ENCODE measurements at regions not wholly inside any gene's neighbourhood (a gene's known extent, or its start where the extent isn't known, plus 50 kb on each side); places are given as distances from the start of the nearest gene placed in this dataset.
"Not testable (repeated sequence)": the region's sequence is repeated elsewhere in the genome, so short reads cannot be mapped to it uniquely, and the experiment has no call there.

GRCh38 chr5:56410696-56411095 lies 177.6 kb upstream of the ANKRD55 start:
- no peaks in the 10 kb centered on the region for H3K27me3 ChIP-seq (replicated peaks)
- H3K36me3 ChIP-seq: no peaks in the 10 kb centered on the region
- no peak overlapping the region for H3K4me3 ChIP-seq
- DNase-seq (ENCODE audit: low read depth in 1 of 2, low spot score in 2 of 2): no peak
- no peak overlapping the region for H3K27ac ChIP-seq
- H3K9me3 ChIP-seq (replicated peaks): no peaks in the 10 kb centered on the region
- H3K4me1 ChIP-seq (replicated peaks): peaks cover 24% of the 10 kb centered on the region

DNA sequence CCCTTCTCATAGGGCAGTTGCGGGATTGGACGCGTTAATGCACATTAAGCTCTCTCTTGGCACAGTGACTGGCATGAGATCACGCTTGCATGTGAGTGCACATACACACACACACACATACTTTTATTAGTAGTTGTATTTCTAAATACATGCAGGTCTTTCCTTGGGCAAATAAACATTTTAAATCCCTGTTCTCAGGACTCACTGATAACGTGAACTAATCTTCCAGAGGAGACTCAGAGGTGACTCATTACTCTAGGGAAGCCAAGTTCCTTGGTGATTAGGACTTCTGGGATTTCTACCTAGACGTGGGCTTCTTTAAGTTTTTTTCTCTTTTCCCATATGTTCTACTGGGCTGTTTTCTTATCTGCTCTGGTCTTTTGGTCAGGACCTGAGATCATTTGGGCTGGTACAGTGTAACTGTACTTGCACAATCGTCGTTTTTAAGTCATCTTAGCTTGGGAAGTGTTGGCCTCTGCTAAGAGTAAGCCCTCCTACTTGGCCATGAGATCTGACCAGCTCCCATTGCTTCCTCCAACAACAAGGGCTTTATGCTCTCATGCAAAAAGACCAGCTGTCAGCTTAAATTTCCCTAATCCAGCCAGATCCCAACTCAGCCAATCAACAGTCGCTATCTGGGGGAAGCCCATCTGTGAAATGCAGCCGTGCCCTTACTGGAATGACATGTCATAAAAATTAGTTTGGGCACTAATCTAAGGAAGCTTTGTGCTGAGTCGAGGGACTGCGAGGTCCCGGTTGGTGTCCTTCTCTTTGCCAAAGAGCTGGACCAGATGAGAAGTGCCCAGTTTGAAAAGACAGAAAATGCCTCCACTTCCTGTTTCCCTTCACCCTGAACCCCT lies 176.4 kb upstream of the ANKRD55 start:
- H3K9me3 ChIP-seq (replicated peaks): no peaks in the 10 kb centered on the region
- no peak overlapping the region for H3K4me3 ChIP-seq
- H3K4me1 ChIP-seq (replicated peaks): peaks cover 13% of the 10 kb centered on the region
- DNase-seq (ENCODE audit: low read depth in 1 of 2, low spot score in 2 of 2): peak in 1 of 2 experiments; percentile 55
- no peaks in the 10 kb centered on the region for H3K36me3 ChIP-seq
- no peak overlapping the region for H3K27ac ChIP-seq
- no peaks in the 10 kb centered on the region for H3K27me3 ChIP-seq (replicated peaks)

GRCh38 chr5:56406838-56407237 lies 173.7 kb upstream of the ANKRD55 start:
- no peaks in the 10 kb centered on the region for H3K27me3 ChIP-seq (replicated peaks)
- no peak overlapping the region for H3K27ac ChIP-seq
- H3K4me3 ChIP-seq: no peak overlapping the region
- no peak for DNase-seq (ENCODE audit: low read depth in 1 of 2, low spot score in 2 of 2)
- H3K36me3 ChIP-seq: no peaks in the 10 kb centered on the region
- H3K9me3 ChIP-seq (replicated peaks): no peaks in the 10 kb centered on the region
- H3K4me1 ChIP-seq (replicated peaks): peaks cover 11% of the 10 kb centered on the region

DNA sequence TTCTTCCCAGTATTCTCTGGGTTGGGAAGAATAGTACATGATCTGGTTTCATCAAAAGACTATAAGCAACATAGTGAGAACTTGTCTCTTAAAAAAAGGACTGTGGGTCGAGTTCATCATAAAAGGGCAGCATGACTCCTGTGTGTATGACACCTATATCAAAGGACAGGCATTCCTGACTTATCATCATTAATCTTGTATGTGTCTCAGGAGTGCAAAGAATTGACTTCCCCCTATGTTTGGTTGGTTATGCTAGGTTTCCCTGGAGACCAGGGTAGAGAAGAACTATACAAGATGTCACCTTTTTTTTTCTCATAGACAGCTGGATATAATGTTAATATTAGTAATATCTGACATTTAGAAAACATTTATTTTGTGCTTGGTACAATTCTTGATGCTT lies 173.1 kb upstream of the ANKRD55 start:
- H3K4me1 ChIP-seq (replicated peaks): peaks cover 11% of the 10 kb centered on the region
- DNase-seq (ENCODE audit: low read depth in 1 of 2, low spot score in 2 of 2): no peak
- H3K27me3 ChIP-seq (replicated peaks): no peaks in the 10 kb centered on the region
- no peak overlapping the region for H3K4me3 ChIP-seq
- H3K27ac ChIP-seq: no peak overlapping the region
- H3K36me3 ChIP-seq: no peaks in the 10 kb centered on the region
- H3K9me3 ChIP-seq (replicated peaks): no peaks in the 10 kb centered on the region

- DNase-seq (ENCODE audit: low read depth in 1 of 2, low spot score in 2 of 2): no peak
- H3K4me1 ChIP-seq (replicated peaks): peaks cover 11% of the 10 kb centered on the region
- no peak overlapping the region for H3K27ac ChIP-seq
- no peak overlapping the region for H3K4me3 ChIP-seq
- H3K9me3 ChIP-seq (replicated peaks): no peaks in the 10 kb centered on the region
- no peaks in the 10 kb centered on the region for H3K27me3 ChIP-seq (replicated peaks)
- H3K36me3 ChIP-seq: no peaks in the 10 kb centered on the region
Measured at GRCh38 chr5:56405116-56405908, 172.2 kb upstream of the ANKRD55 start.

GRCh38 chr5:56402266-56403220 lies 169.4 kb upstream of the ANKRD55 start:
- no peak overlapping the region for H3K27ac ChIP-seq
- no peaks in the 10 kb centered on the region for H3K27me3 ChIP-seq (replicated peaks)
- DNase-seq (ENCODE audit: low read depth in 1 of 2, low spot score in 2 of 2): no peak
- H3K4me3 ChIP-seq: no peak overlapping the region
- no peaks in the 10 kb centered on the region for H3K9me3 ChIP-seq (replicated peaks)
- no peaks in the 10 kb centered on the region for H3K4me1 ChIP-seq (replicated peaks)
- H3K36me3 ChIP-seq: no peaks in the 10 kb centered on the region

GRCh38 chr5:56397796-56398195 lies 164.7 kb upstream of the ANKRD55 start:
- H3K4me1 ChIP-seq (replicated peaks); H3K27me3 ChIP-seq (replicated peaks); DNase-seq (ENCODE audit: low read depth in 1 of 2, low spot score in 2 of 2); H3K27ac ChIP-seq; H3K4me3 ChIP-seq; H3K36me3 ChIP-seq; H3K9me3 ChIP-seq (replicated peaks): not testable (repeated sequence)

- Histone ChIP-seq H3K9me3 (replicated peaks) (peaks cover 13% of the 10 kb centered on the region; the same call in 1 of the 2 replicates), H3K27me3 (replicated peaks) (no peaks in the 10 kb centered on the region), H3K4me1 (replicated peaks) (no peaks in the 10 kb centered on the region), H3K4me3 (no peak overlapping the region), H3K27ac (no peak overlapping the region), H3K36me3 (no peaks in the 10 kb centered on the region)
- no peak for DNase-seq (ENCODE audit: low read depth in 1 of 2, low spot score in 2 of 2)
Measured at GRCh38 chr5:56396634-56397033, 163.5 kb upstream of the ANKRD55 start.

DNA sequence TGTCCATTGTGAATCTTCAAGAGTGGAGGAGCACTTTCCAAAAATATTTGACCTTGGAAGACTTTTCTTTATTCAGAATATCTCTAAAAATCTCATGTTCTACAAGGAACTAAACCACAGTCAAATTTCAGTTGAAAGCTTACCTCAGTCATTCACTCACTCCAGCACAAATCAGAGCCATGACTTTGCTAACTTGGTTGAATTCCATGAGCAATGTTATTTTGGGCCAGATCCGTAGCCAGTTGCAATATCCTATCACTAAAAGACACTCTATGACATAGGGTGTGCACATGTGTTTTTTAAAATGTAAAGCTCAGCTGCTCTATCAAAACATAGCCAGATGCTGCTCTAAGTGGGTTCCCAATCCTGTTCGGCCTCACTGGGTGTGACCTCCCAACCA lies 156.1 kb upstream of the ANKRD55 start:
- Histone ChIP-seq H3K9me3 (replicated peaks) (peaks cover 9% of the 10 kb centered on the region; the same call in 1 of the 2 replicates), H3K4me3 (no peak overlapping the region), H3K27me3 (replicated peaks) (0 out of 2 replicates have a peak, but pooled peaks cover 3% of the 10 kb centered on the region), H3K36me3 (no peaks in the 10 kb centered on the region), H3K27ac (no peak overlapping the region), H3K4me1 (replicated peaks) (no peaks in the 10 kb centered on the region)
- DNase-seq (ENCODE audit: low read depth in 1 of 2, low spot score in 2 of 2): no peak

DNA sequence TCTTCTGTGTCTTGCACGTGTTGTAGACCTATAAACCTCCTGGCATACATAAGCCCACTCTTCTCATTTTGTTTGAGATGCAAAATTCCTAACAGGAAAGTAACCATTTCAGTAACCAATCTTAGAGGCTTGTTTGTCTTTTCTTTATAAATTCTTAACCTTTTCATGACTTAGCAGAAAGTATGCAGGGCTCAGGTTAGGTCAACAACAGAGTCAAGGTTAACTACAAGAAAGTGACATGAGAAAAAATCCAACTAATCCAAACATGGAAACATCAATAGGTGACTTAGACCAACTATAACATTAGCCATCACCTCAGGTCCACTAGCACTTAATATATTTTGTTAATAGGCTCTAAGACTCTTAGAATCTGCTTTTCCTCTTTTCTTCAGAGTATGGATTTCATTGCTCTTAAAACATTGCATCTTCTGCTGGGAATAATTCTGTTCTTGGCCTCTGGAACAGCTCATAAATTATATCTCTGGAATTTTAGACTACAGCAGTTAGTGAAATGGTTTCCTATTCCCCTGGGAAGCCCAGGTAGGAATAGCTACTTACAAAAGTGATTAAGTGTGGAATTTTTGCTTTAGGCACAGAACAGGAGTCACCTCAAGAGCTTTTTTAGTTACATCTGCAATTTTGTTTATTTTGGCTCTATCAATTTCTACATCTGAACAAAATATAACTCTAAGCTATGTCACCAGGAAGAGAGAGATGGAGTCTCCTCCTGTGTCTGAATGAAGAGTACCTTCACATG lies 155.3 kb upstream of the ANKRD55 start:
- H3K36me3 ChIP-seq: no peaks in the 10 kb centered on the region
- H3K4me3 ChIP-seq: no peak overlapping the region
- no peak for DNase-seq (ENCODE audit: low read depth in 1 of 2, low spot score in 2 of 2)
- H3K27ac ChIP-seq: no peak overlapping the region
- no peaks in the 10 kb centered on the region for H3K4me1 ChIP-seq (replicated peaks)
- 0 out of 2 replicates have a peak, but pooled peaks cover 3% of the 10 kb centered on the region for H3K27me3 ChIP-seq (replicated peaks)
- 0 out of 2 replicates have a peak, but pooled peaks cover 5% of the 10 kb centered on the region for H3K9me3 ChIP-seq (replicated peaks)

- no peak for DNase-seq (ENCODE audit: low read depth in 1 of 2, low spot score in 2 of 2)
- H3K27me3 ChIP-seq (replicated peaks): 0 out of 2 replicates have a peak, but pooled peaks cover 3% of the 10 kb centered on the region
Measured at GRCh38 chr5:56386046-56386445, 152.9 kb upstream of the ANKRD55 start.

GRCh38 chr5:56384186-56384585 lies 151.1 kb upstream of the ANKRD55 start:
- DNase-seq (ENCODE audit: low read depth in 1 of 2, low spot score in 2 of 2): no peak
- Histone ChIP-seq H3K9me3 (replicated peaks) (no peaks in the 10 kb centered on the region), H3K4me3 (no peak overlapping the region), H3K4me1 (replicated peaks) (no peaks in the 10 kb centered on the region), H3K36me3 (no peaks in the 10 kb centered on the region), H3K27me3 (replicated peaks) (0 out of 2 replicates have a peak, but pooled peaks cover 3% of the 10 kb centered on the region), H3K27ac (no peak overlapping the region)

More at GRCh38 chr5:56386046-56386445, 152.9 kb upstream of the ANKRD55 start:
- Histone ChIP-seq H3K27ac (no peak overlapping the region), H3K4me3 (no peak overlapping the region), H3K4me1 (replicated peaks) (no peaks in the 10 kb centered on the region), H3K9me3 (replicated peaks) (no peaks in the 10 kb centered on the region), H3K36me3 (no peaks in the 10 kb centered on the region)

- Histone ChIP-seq H3K27ac (no peak overlapping the region), H3K36me3 (no peaks in the 10 kb centered on the region), H3K9me3 (replicated peaks) (no peaks in the 10 kb centered on the region), H3K4me3 (no peak overlapping the region), H3K4me1 (replicated peaks) (no peaks in the 10 kb centered on the region), H3K27me3 (replicated peaks) (0 out of 2 replicates have a peak, but pooled peaks cover 3% of the 10 kb centered on the region)
- no peak for DNase-seq (ENCODE audit: low read depth in 1 of 2, low spot score in 2 of 2)
Measured at GRCh38 chr5:56383761-56384160, 150.6 kb upstream of the ANKRD55 start.
